ENCODE measurements at regions not wholly inside any gene's neighbourhood (a gene's known extent, or its start where the extent isn't known, plus 50 kb on each side); places are given as distances from the start of the nearest gene placed in this dataset.
"Not testable (repeated sequence)": the region's sequence is repeated elsewhere in the genome, so short reads cannot be mapped to it uniquely, and the experiment has no call there.

- DNase-seq (ENCODE audit: low spot score), result no peak
These were observed 66.3 kb upstream of the RASGRF1 start for GRCh38 chr15:79156704-79157375.

- no peak for DNase-seq (ENCODE audit: low spot score)
These were observed 64.0 kb upstream of the RASGRF1 start for GRCh38 chr15:79154483-79155135.

- not testable (repeated sequence) for DNase-seq (ENCODE audit: low spot score)
These were observed 53.7 kb upstream of the RASGRF1 start for GRCh38 chr15:79144290-79144689.

GRCh38 chr15:79140846-79141570 is 50.4 kb upstream of the RASGRF1 start:
- DNase-seq (ENCODE audit: low spot score), result no peak
